Adrenal gland (tissue), 5 donors: ENCODE measurements at regions not wholly inside any gene's neighbourhood (a gene's known extent, or its start where the extent isn't known, plus 50 kb on each side); places are given as distances from the start of the nearest gene placed in this dataset.

ENCODE experiments used
- POLR2A ChIP-seq, 2 donors: fragments of 450-650 bp; IDR thresholded peaks; one replicate each; pipeline ENCODE4 v1.6.1; 2017; ENCODE audit warnings: antibody characterized with exemption in 2 of 2, mild to moderate bottlenecking in 2 of 2, moderate library complexity in 1 of 2
- TF ChIP-seq, protein P1 (sequence below), 6 experiments: fragments of 450-650 bp in 4 of 6; fragments of 200-600 bp in 2 of 6; sonication (generic) in 1 of 6; IDR thresholded peaks; 1 replicate in 5 of 6; 2 replicates in 1 of 6; pipeline versions ENCODE4 v1.5.1 to v1.8.0; 2016 to 2021; ENCODE audit warnings: antibody characterized with exemption in 6 of 6, mild to moderate bottlenecking in 2 of 6, moderate library complexity in 1 of 6
- donor health status: DM: no; HTN: no; CAD: no.

DNA sequence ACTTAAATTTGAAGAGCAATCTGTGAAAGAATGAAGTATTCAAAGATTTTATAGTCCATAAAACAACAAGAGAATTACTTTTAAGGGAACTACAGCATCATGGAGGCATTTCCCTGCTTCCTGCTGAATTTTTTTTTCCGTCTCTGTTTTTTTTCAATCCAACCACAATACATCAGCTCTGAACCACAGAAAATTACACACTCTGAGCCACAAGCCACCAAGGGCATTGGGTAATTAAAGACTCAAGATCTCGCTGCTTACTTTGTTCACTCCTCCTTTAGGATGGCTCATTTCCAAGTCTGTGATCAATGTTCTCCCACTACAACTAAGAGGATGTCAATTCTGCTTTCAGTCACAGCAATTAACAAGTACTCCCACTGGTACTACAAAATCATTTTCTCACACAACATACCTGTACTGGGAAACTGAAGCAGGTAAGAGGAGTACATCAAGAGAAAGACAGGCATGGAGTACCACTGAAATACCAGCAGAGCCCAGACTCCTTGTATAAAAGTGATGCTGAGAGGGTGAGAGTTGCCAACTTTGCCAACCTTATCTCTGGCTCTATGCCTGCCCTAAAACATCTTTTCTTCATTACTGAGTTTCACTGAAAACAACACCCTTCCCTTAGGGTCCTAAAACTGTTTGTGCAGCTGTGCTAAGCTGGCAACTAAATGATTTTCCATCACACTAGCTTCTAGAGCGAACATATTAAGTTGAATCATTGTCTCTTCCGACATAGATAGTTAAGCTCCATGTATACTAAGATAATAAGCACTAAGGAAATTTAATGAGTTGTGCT, 105.8 kb upstream of the MAGEB18 start:
- TF ChIP-seq, protein P1, sequence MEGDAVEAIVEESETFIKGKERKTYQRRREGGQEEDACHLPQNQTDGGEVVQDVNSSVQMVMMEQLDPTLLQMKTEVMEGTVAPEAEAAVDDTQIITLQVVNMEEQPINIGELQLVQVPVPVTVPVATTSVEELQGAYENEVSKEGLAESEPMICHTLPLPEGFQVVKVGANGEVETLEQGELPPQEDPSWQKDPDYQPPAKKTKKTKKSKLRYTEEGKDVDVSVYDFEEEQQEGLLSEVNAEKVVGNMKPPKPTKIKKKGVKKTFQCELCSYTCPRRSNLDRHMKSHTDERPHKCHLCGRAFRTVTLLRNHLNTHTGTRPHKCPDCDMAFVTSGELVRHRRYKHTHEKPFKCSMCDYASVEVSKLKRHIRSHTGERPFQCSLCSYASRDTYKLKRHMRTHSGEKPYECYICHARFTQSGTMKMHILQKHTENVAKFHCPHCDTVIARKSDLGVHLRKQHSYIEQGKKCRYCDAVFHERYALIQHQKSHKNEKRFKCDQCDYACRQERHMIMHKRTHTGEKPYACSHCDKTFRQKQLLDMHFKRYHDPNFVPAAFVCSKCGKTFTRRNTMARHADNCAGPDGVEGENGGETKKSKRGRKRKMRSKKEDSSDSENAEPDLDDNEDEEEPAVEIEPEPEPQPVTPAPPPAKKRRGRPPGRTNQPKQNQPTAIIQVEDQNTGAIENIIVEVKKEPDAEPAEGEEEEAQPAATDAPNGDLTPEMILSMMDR (IDR thresholded peaks at IDR 0.05) = no peak
- TF ChIP-seq POLR2A (IDR thresholded peaks at IDR 0.05) = no peak
